Liver (tissue), 8 donors: ENCODE measurements at regions not wholly inside any gene's neighbourhood (a gene's known extent, or its start where the extent isn't known, plus 50 kb on each side); places are given as distances from the start of the nearest gene placed in this dataset.

Experiments
- DNase-seq: peaks from one replicate; pipeline ENCODE4 v3.0.0-alpha.2; 2017; ENCODE audit warnings: low spot score
- H3K27ac ChIP-seq, 2 donors: one replicate each; pipeline ENCODE4 v1.7.0; 2013; ENCODE audit warnings: inconsistent platforms in 2 of 2, low read length in 2 of 2, control low read depth in 1 of 2, low read depth in 1 of 2, mild to moderate bottlenecking in 1 of 2
- H3K27me3 ChIP-seq, 4 donors: one replicate each; pipeline versions ENCODE4 v1.6.1 to v1.7.0; 2013; ENCODE audit warnings: low read length in 3 of 4, inconsistent platforms in 1 of 4, mild to moderate bottlenecking in 1 of 4, moderate library complexity in 1 of 4; ENCODE audit not compliant: control insufficient read depth in 4 of 4, insufficient read depth in 4 of 4
- H3K36me3 ChIP-seq, 4 donors: one replicate each; pipeline versions ENCODE4 v1.6.1 to v1.7.0; 2013; ENCODE audit warnings: low read length in 3 of 4, mild to moderate bottlenecking in 3 of 4, low read depth in 1 of 4, moderate library complexity in 1 of 4; ENCODE audit not compliant: control insufficient read depth in 4 of 4, insufficient read depth in 3 of 4
- H3K4me1 ChIP-seq, 4 donors: one replicate each; pipeline versions ENCODE4 v1.6.1 to v1.7.0; 2013; ENCODE audit warnings: low read length in 3 of 4, mild to moderate bottlenecking in 3 of 4, moderate library complexity in 1 of 4; ENCODE audit not compliant: control insufficient read depth in 4 of 4, insufficient read depth in 4 of 4
- H3K4me3 ChIP-seq, 3 donors: one replicate each; pipeline versions ENCODE4 v1.6.1 to v1.7.0; 2013; ENCODE audit warnings: low read length in 3 of 3, control low read depth in 1 of 3, low read depth in 1 of 3, mild to moderate bottlenecking in 1 of 3
- H3K9ac ChIP-seq, 2 donors: one replicate each; pipeline ENCODE4 v1.7.0; 2013; ENCODE audit warnings: low read length in 2 of 2, mild to moderate bottlenecking in 2 of 2, moderate library complexity in 2 of 2, control low read depth in 1 of 2, low read depth in 1 of 2
- H3K9me3 ChIP-seq, 4 donors: one replicate each; pipeline versions ENCODE4 v1.6.1 to v1.7.0; 2013; ENCODE audit warnings: low read length in 3 of 4; ENCODE audit not compliant: control insufficient read depth in 4 of 4
- ATF3 ChIP-seq: IDR thresholded peaks from 2 replicates; pipeline ENCODE4 v1.6.1; 2016; ENCODE audit warnings: antibody characterized with exemption
- CTCF ChIP-seq: fragments of 150-350 bp; IDR thresholded peaks from 2 replicates; pipeline ENCODE4 v1.5.1; 2017; ENCODE audit warnings: improper control_type of control experiment, low read depth, low read length; ENCODE audit not compliant: missing input control
- EGR1 ChIP-seq, 2 donors: IDR thresholded peaks; 2 replicates each; pipeline ENCODE4 v1.6.1; 2016 to 2018; ENCODE audit warnings: antibody characterized with exemption in 2 of 2, low read depth in 2 of 2
- FOXA1 ChIP-seq: IDR thresholded peaks from 2 replicates; pipeline ENCODE4 v1.6.1; 2016; ENCODE audit warnings: antibody characterized with exemption
- FOXA2 ChIP-seq: IDR thresholded peaks from 2 replicates; pipeline ENCODE4 v1.6.1; 2016; ENCODE audit warnings: antibody characterized with exemption
- GABPA ChIP-seq, 2 donors: IDR thresholded peaks in 1 of 2; conservative IDR thresholded peaks in 1 of 2; 2 replicates each; pipeline ENCODE4 v1.6.1; 2016; ENCODE audit warnings: antibody characterized with exemption in 2 of 2, mild to moderate bottlenecking in 1 of 2, moderate library complexity in 1 of 2
- HNF4A ChIP-seq, 2 donors: conservative IDR thresholded peaks; 2 replicates each; pipeline ENCODE4 v1.6.1; 2016; ENCODE audit warnings: antibody characterized with exemption in 2 of 2, mild to moderate bottlenecking in 2 of 2
- HNF4G ChIP-seq: IDR thresholded peaks from 2 replicates; pipeline ENCODE4 v1.6.1; 2016; ENCODE audit warnings: antibody characterized with exemption
- MAX ChIP-seq: IDR thresholded peaks from 2 replicates; pipeline ENCODE4 v1.6.1; 2016; ENCODE audit warnings: antibody characterized with exemption
- NR2F2 ChIP-seq: IDR thresholded peaks from 2 replicates; pipeline ENCODE4 v1.6.1; 2016; ENCODE audit warnings: antibody characterized with exemption
- RAD21 ChIP-seq, 2 donors: IDR thresholded peaks; 2 replicates each; pipeline ENCODE4 v1.6.1; 2016; ENCODE audit warnings: antibody characterized with exemption in 2 of 2, mild to moderate bottlenecking in 2 of 2
- REST ChIP-seq: IDR thresholded peaks from 2 replicates; pipeline ENCODE4 v1.6.1; 2016; ENCODE audit warnings: antibody characterized with exemption, mild to moderate bottlenecking
- RXRA ChIP-seq, 2 donors: IDR thresholded peaks; 2 replicates each; pipeline ENCODE4 v1.6.1; 2017 to 2018; ENCODE audit warnings: antibody characterized with exemption in 2 of 2, mild to moderate bottlenecking in 1 of 2
- SP1 ChIP-seq: IDR thresholded peaks from 2 replicates; pipeline ENCODE4 v1.6.1; 2018; ENCODE audit warnings: antibody characterized with exemption, mild to moderate bottlenecking
- TAF1 ChIP-seq: conservative IDR thresholded peaks from 2 replicates; pipeline ENCODE4 v1.6.1; 2016; ENCODE audit warnings: antibody characterized with exemption, mild to moderate bottlenecking
- YY1 ChIP-seq: IDR thresholded peaks from 2 replicates; pipeline ENCODE4 v1.6.1; 2016; ENCODE audit warnings: antibody characterized with exemption, mild to moderate bottlenecking
- ZBTB33 ChIP-seq: IDR thresholded peaks from 2 replicates; pipeline ENCODE4 v1.6.1; 2016; ENCODE audit warnings: antibody characterized with exemption
- WGBS: extraction: QIAGEN DNeasy Blood & Tissue Kit; methylation state at CpG from one replicate; pipeline ENCODE4 v1.1.7; 2013; 5-methylcytosine and 5-hydroxymethylcytosine counted together
- donor health status: healthy.
- donor health status: healthy.
- donor health status: healthy.
- donor health status: healthy.
- donor health status: healthy.

- TF ChIP-seq CTCF = no peak
- TF ChIP-seq FOXA2 = no peak
- no peak for TF ChIP-seq SP1
- no peak for TF ChIP-seq RAD21 (IDR thresholded peaks at IDR 0.05)
Observed at GRCh38 chr2:126825316-126825715, 73.4 kb upstream of the TEX51 start (continued).

GRCh38 chr2:126826491-126826890 lies 72.2 kb upstream of the TEX51 start:
- Histone ChIP-seq H3K27ac (no peak overlapping the region), H3K36me3 (no peaks in the 10 kb centered on the region), H3K4me1 (no peaks in the 10 kb centered on the region), H3K9ac (no peak overlapping the region), H3K9me3 (no peaks in the 10 kb centered on the region), H3K27me3 (no peaks in the 10 kb centered on the region), H3K4me3 (no peak overlapping the region)
- TF ChIP-seq GABPA (IDR thresholded peaks at IDR 0.05 in 1 of 2, conservative IDR thresholded peaks at IDR 0.05 in 1 of 2) (no peak), MAX (no peak), TAF1 (no peak), ZBTB33 (no peak), ATF3 (no peak), RXRA (IDR thresholded peaks at IDR 0.05) (no peak), FOXA1 (no peak), HNF4G (no peak), EGR1 (IDR thresholded peaks at IDR 0.05; ENCODE audit: low read depth in 2 of 2) (no peak), NR2F2 (no peak), RAD21 (IDR thresholded peaks at IDR 0.05) (no peak), SP1 (no peak), HNF4A (conservative IDR thresholded peaks at IDR 0.05) (no peak), YY1 (no peak)
- 93% methylated on average over 1 of the region's 1 CpG for WGBS
- DNase-seq = no peak

- H3K27ac ChIP-seq = no peak overlapping the region
- no peak for TF ChIP-seq FOXA1
- no peak for TF ChIP-seq TAF1
- TF ChIP-seq REST = no peak
- no peak for TF ChIP-seq MAX
- TF ChIP-seq SP1 = no peak
- TF ChIP-seq HNF4A (conservative IDR thresholded peaks at IDR 0.05) = no peak
- TF ChIP-seq RAD21 (IDR thresholded peaks at IDR 0.05) = no peak
- no peak for TF ChIP-seq HNF4G
- no peak overlapping the region for H3K9ac ChIP-seq
- no peaks in the 10 kb centered on the region for H3K27me3 ChIP-seq
- DNase-seq = no peak
- H3K36me3 ChIP-seq = no peaks in the 10 kb centered on the region
- no peaks in the 10 kb centered on the region for H3K4me1 ChIP-seq
- 80% methylated on average over 8 of the region's 8 CpGs for WGBS
- no peaks in the 10 kb centered on the region for H3K9me3 ChIP-seq
- H3K4me3 ChIP-seq = no peak overlapping the region
Observed at GRCh38 chr2:126827371-126827770, 71.3 kb upstream of the TEX51 start.
